ENCODE measurements at regions not wholly inside any gene's neighbourhood (a gene's known extent, or its start where the extent isn't known, plus 50 kb on each side); places are given as distances from the start of the nearest gene placed in this dataset.
"Not testable (repeated sequence)": the region's sequence is repeated elsewhere in the genome, so short reads cannot be mapped to it uniquely, and the experiment has no call there.

GRCh38 chr13:22927845-22928244 is 252.9 kb upstream of the SGCG start:
- ATAC-seq = not testable (repeated sequence)

GRCh38 chr13:22929381-22930126 is 251.2 kb upstream of the SGCG start:
- ATAC-seq = no peak

- no peak for ATAC-seq
These were observed 249.2 kb upstream of the SGCG start for GRCh38 chr13:22931576-22931975.

- ATAC-seq = not testable (repeated sequence)
These were observed 248.0 kb upstream of the SGCG start for GRCh38 chr13:22932632-22933412.

- ATAC-seq = no peak
These were observed 247.1 kb upstream of the SGCG start for GRCh38 chr13:22933571-22934181.

GRCh38 chr13:22934744-22935523 is 245.8 kb upstream of the SGCG start:
- ATAC-seq = no peak

- no peak for ATAC-seq
These were observed 244.6 kb upstream of the SGCG start for GRCh38 chr13:22936228-22936627.

- ATAC-seq = no peak
These were observed 243.5 kb upstream of the SGCG start for GRCh38 chr13:22937241-22937640.

GRCh38 chr13:22937953-22938352 is 242.8 kb upstream of the SGCG start:
- ATAC-seq = no peak

- no peak for ATAC-seq
These were observed 242.2 kb upstream of the SGCG start for GRCh38 chr13:22938576-22938975.

GRCh38 chr13:22939157-22939556 is 241.6 kb upstream of the SGCG start:
- ATAC-seq = no peak

- ATAC-seq = no peak
These were observed 240.6 kb upstream of the SGCG start for GRCh38 chr13:22940090-22940710.

- ATAC-seq = no peak
These were observed 240.0 kb upstream of the SGCG start for GRCh38 chr13:22940736-22941135.

- ATAC-seq = not testable (repeated sequence)
These were observed 239.3 kb upstream of the SGCG start for GRCh38 chr13:22941495-22941894.

GRCh38 chr13:22942831-22943230 is 237.9 kb upstream of the SGCG start:
- not testable (repeated sequence) for ATAC-seq

- no peak for ATAC-seq
These were observed 236.4 kb upstream of the SGCG start for GRCh38 chr13:22944378-22944777.

- no peak for ATAC-seq
These were observed 235.2 kb upstream of the SGCG start for GRCh38 chr13:22945321-22946226.

- no peak for ATAC-seq
These were observed 232.4 kb upstream of the SGCG start for GRCh38 chr13:22948421-22948820.

- not testable (repeated sequence) for ATAC-seq
These were observed 228.8 kb upstream of the SGCG start for GRCh38 chr13:22952018-22952417.

GRCh38 chr13:22955147-22955546 is 225.6 kb upstream of the SGCG start:
- not testable (repeated sequence) for ATAC-seq

GRCh38 chr13:22956456-22957115 is 224.2 kb upstream of the SGCG start:
- not testable (repeated sequence) for ATAC-seq

Data from activated CD4-positive, CD25-positive, alpha-beta regulatory T cell treated with anti-CD3 and anti-CD28 coated beads, Interleukin-2, amount 50 U/mL, for 24 hours (primary cell).